HG03135 (cell line): ENCODE measurements at regions not wholly inside any gene's neighbourhood (a gene's known extent, or its start where the extent isn't known, plus 50 kb on each side); places are given as distances from the start of the nearest gene placed in this dataset.
"Not testable (repeated sequence)": the region's sequence is repeated elsewhere in the genome, so short reads cannot be mapped to it uniquely, and the experiment has no call there.

Experiments
- ATAC-seq: cut with Tn5 transposase; IDR thresholded peaks from one replicate; pipeline ENCODE4 v1.9.1; 2021; ENCODE audit warnings: mild to moderate bottlenecking, moderate library complexity; ENCODE audit not compliant: unreplicated experiment

DNA sequence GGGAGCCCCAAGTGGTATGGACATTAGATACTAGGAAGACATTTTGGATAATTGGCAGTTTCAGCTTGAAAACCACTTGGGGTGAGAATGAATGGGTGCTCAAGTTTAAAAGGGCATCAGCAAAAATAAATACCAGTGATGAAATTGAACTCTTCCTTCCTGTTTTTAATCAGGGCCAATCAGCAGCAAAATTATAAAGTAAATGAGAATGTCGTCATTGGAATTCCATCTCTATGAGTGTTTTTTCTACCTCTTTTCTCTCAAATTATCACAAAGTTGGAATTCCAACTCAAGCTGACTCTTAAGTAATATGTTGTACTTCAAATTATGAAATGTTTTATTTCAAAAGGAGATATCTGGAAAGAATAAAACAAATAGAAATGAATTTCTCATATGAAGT lies 730.6 kb downstream of the METTL15 start:
- no peak for ATAC-seq

DNA sequence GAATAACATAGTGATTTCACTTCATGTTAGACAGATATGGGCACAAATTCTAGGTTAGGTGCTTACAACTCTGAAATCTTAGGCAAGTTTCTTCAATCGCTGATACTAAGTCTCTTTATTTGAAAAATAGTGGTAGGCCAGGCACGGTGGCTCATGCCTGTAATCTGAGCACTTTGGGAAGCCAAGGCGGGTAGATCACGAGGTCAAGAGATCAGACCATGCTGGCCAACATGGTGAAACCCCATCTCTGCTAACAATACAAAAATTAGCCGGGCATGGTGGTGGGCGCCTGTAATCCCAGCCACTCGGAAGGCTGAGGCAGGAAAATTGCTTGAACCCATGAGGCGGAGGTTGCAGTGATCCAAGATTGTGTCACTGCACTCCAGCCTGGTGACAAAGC lies 729.4 kb downstream of the METTL15 start:
- no peak for ATAC-seq

- ATAC-seq = no peak
Observed at GRCh38 chr11:28836285-28837081, 728.3 kb downstream of the METTL15 start.

DNA sequence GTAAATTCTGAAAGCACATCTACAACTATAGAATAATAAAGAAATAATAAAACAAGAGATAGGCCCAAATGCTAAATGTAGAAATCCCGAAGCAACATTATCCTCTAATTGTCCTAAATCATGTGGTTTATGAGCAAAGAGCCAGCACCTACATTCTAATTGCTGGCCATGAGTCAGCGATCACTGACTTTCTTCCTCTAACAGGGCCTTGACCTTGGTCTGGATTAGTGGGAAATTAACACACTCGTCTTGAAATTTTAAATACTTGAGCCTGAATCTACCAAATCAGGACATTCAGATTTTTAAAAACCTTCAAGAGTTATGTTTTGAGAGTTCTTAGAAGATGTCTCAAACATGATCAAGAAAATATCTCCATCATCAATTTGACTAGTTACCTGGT lies 727.6 kb downstream of the METTL15 start:
- ATAC-seq = no peak

GRCh38 chr11:28835317-28835716 lies 727.1 kb downstream of the METTL15 start:
- ATAC-seq = no peak

DNA sequence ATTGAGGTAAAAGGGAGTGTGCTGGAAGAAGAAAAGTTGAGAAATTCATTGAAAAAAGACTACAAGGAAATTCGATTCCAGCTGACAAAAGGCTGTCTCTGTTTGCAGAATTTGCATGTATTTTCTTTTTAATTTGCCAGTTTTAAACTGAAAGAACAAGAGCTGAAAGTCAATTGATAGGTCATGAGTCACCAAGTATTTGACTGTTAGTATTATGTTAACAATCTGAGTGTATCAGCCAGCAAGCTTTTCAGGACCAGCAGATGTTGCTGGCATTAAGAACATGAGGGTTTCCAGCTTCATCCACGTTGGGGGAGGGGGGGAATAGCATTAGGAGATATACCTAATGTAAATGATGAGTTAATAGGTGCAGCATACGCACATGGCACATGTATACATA lies 726.7 kb downstream of the METTL15 start:
- no peak for ATAC-seq

GRCh38 chr11:28833670-28834069 lies 725.5 kb downstream of the METTL15 start:
- ATAC-seq = no peak

- ATAC-seq = no peak
Observed at GRCh38 chr11:28833169-28833568, 725.0 kb downstream of the METTL15 start.

GRCh38 chr11:28826807-28827206 lies 718.6 kb downstream of the METTL15 start:
- no peak for ATAC-seq

DNA sequence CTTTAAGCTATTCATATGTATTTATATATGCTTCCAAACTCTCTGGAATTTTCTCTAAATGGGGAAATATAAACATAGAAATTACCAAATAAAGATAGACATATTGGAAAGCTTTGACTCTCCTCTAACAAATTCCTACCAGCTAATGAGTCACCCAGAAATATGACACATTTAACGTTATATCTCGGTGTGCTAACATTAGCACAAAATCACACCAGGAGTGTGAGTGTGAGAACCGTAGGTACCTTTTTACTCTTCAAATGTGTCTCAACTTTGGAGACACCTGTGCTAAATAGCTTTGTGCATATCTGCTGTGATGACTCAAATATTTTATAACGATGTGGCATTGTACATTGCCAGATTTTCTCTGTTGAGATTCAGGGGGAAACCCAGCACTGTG lies 714.4 kb downstream of the METTL15 start:
- ATAC-seq = no peak

GRCh38 chr11:28820296-28820989 lies 712.3 kb downstream of the METTL15 start:
- ATAC-seq = no peak

GRCh38 chr11:28819741-28820140 lies 711.6 kb downstream of the METTL15 start:
- ATAC-seq = no peak

GRCh38 chr11:28815110-28815509 lies 706.9 kb downstream of the METTL15 start:
- ATAC-seq = no peak

DNA sequence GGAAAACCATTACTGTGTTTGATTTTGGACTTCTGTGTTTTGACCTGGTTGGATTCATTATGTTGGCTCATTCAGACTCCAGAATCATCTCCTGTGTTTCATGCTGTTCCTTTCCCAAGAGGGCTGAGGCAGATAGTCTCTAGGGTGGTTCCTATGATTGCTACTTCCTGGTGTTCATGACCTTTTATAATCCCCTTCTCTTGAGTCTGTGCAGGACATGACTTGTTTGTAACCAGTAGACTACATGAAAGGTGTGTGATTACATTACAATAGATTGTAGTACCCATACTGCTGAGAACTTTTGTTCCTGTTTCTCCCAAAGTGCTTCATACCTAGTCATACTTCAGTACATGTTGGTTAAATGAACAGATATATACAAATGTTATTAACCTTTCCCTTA lies 700.6 kb downstream of the METTL15 start:
- no peak for ATAC-seq

DNA sequence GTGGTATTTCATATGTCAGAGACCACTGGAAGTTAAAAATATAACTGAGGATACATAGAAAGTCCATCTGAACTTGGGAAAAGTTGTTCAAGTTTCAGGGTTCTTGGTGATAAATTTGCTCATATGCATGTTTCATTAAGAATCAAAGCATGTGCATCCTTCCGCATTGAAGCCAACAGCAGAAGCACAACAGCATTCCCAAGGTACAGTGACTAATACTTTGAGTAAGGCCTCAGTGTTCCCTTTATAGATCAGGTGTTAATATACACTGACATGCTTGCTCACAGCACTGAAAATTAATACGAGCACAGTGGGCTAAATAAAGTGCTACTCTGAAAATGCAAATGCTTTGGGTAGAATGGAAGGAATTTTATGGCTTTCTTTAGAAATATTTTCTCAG lies 691.1 kb downstream of the METTL15 start:
- ATAC-seq = no peak

- ATAC-seq = no peak
Observed at GRCh38 chr11:28798286-28798685, 690.1 kb downstream of the METTL15 start.

- ATAC-seq = no peak
Observed at GRCh38 chr11:28797536-28797935, 689.3 kb downstream of the METTL15 start.

DNA sequence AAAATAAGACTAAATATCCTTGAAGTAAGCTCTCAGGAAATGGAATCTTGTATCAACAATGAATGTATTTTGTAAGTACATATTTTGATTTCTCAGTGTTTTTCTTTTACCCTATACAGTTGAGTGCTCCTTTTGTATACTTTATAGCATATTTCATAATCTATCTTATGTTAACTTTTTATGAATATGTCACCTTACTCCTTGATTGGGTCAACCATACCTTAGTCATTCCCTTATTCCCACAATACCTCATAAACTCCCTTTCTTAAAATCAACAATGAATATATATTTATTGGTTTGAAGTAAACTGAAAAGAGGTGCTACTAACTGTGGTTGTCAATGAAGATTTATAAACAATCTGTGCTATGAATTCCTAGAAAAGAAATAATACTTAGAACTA lies 686.2 kb downstream of the METTL15 start:
- no peak for ATAC-seq

DNA sequence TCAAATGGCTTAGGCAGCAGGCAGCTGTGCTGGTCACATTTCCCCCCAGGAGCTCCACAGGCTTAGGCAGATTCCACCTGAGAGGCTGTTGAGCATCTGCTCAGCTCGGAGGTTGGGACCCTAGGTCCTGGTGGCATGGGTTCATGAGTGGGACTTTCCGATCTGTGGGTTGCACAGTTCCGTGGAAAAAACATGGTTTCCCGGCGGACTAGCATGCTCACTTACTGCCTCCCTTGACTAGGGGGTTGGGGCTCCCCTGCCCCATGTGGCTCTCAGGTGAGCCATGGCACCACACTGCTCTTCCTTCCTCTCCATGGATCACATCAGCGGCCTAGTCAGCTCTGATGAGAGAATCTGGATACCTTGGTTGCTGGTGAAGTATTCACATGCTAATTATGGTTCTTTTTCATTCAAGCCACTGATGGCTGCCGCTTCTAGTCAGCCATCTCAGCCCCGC lies 685.1 kb downstream of the METTL15 start:
- no peak for ATAC-seq

GRCh38 chr11:28792856-28793255 lies 684.7 kb downstream of the METTL15 start:
- no peak for ATAC-seq

DNA sequence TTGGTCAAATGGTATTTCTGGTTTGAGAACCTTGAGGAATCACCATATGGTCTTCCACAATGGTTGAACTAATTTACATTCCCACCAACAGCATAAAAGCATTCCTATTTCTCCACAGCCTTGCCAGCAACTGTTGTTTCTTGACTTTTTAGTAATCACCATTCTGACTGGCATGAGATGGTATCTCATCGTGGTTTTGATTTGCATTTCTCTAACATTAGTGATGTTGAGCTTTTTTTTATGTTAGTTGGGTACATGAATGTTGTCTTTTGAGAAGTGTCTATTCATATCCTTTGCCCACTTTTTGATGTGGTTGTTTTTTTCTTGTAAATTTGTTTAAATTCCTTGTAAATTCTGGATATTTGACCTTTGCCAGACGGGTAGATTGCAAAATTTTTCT lies 679.7 kb downstream of the METTL15 start:
- ATAC-seq = not testable (repeated sequence)

- ATAC-seq = no peak
Observed at GRCh38 chr11:28777126-28777525, 668.9 kb downstream of the METTL15 start.
